HG02571 (cell line): ENCODE measurements at regions not wholly inside any gene's neighbourhood (a gene's known extent, or its start where the extent isn't known, plus 50 kb on each side); places are given as distances from the start of the nearest gene placed in this dataset.
"Not testable (repeated sequence)": the region's sequence is repeated elsewhere in the genome, so short reads cannot be mapped to it uniquely, and the experiment has no call there.

Experiments
- ATAC-seq: cut with Tn5 transposase; IDR thresholded peaks from one replicate; pipeline ENCODE4 v1.9.1; 2021; ENCODE audit warnings: mild to moderate bottlenecking, moderate library complexity; ENCODE audit not compliant: unreplicated experiment

DNA sequence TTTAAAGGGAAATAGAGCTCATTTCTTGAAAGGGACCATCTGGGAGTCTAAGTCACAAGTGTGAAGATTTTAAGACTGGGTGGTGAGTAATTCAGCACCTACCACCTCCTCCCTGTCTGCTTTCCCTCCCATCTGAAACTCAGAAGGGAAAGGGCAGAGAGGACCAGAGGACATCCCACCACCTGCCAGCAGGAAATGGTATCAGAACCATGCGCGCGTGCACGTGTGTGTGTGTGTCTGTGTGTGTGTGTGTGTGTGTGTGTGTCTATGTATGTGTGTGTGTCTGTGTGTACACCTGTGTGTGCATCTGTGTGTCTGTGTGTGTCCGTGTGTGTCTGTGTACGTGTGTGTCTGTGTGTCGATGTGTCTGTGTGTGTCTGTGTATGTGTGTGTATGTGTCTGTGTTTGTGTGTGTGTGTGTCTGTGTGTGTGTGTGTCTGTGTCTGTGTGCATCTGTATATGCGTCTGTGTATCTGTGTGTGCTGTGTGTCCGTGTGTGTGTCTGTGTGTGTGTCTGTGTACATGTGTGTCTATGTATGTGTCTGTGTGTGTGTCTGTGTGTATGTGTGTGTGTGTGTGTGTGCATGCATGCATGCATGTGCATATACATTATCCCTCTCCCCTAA lies 76.8 kb downstream of the ZFP36L2 start:
- no peak for ATAC-seq

DNA sequence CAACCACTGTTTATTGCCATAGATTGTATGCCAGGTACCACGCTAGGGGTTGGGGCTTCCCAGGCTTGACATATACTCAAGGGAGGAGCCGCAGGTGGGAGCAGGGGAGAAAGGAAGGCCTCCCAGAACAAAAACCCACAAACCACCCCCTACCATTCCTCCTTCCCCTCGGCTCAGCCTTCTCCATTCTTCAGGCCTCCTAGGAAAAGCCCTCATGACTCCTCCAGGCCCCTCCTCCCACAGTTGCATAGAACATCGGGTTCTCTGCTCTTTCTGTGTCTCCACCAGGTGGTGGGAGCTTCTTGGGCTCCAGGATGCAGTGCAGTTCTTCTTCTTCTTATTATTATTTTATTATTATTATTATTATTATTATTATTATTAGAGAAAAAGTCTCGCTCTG lies 80.3 kb downstream of the ZFP36L2 start:
- ATAC-seq: no peak

DNA sequence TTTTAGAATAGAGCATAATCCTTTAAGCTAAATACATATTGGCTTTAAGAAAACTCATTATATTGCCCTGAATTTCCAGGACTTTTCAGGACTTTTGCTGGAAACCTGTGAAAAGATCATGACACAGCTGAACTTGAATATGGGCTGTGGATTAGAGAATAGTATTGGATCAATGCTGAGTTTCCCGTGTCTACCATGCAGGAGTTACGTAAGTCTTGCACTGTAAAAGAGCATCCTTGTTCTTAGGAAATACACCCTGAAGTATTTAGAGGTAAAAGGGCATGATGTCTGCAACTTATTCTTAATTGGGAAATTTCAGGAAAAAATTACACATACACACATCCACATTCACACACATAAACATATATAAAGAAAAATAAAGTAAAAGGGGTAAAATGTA lies 82.1 kb downstream of the ZFP36L2 start:
- no peak for ATAC-seq

GRCh38 chr2:43143756-43144155 lies 82.7 kb downstream of the ZFP36L2 start:
- no peak for ATAC-seq

GRCh38 chr2:43142921-43143438 lies 83.4 kb downstream of the ZFP36L2 start:
- ATAC-seq: no peak

GRCh38 chr2:43141636-43142151 lies 84.7 kb downstream of the ZFP36L2 start:
- ATAC-seq: not testable (repeated sequence)

GRCh38 chr2:43139996-43140621 lies 86.3 kb downstream of the ZFP36L2 start:
- no peak for ATAC-seq

GRCh38 chr2:43139501-43139900 lies 86.9 kb downstream of the ZFP36L2 start:
- no peak for ATAC-seq

DNA sequence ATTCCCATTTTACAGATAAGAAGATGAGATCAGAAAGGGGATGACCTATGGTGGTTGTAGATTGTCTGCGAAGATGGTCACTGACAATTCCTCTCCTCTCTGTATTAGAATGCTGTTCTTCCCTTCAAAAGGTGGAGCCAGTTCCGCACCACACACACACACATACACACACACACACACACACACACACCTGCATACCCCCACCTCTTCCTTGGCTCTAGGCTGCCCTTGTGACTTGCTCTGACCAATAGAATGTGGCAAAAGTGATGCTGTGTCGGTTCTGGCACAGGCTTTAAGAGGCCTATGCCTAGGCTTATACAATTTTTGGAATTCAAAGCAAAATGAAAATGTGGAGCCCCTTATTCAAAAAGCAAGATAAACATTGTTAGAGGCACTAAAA lies 88.0 kb downstream of the ZFP36L2 start:
- ATAC-seq: no peak

DNA sequence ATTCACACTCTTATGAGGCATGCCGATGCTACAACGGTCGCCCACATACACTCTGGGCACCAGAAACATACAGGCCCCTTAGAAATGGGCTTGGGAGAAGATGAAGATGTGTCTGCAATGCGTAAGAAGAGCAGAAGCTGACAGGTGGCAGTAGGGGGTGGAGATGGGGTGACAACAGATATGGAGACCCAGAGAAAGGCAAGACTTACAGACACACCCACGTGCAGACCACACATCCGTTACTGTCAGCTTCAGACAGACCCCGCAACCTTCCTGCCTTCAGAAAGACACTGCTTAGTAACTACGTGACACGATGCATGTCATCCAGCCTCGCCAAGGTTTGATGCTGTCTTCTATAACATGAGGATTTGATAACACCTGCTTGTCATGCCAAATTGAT lies 89.5 kb downstream of the ZFP36L2 start:
- no peak for ATAC-seq

DNA sequence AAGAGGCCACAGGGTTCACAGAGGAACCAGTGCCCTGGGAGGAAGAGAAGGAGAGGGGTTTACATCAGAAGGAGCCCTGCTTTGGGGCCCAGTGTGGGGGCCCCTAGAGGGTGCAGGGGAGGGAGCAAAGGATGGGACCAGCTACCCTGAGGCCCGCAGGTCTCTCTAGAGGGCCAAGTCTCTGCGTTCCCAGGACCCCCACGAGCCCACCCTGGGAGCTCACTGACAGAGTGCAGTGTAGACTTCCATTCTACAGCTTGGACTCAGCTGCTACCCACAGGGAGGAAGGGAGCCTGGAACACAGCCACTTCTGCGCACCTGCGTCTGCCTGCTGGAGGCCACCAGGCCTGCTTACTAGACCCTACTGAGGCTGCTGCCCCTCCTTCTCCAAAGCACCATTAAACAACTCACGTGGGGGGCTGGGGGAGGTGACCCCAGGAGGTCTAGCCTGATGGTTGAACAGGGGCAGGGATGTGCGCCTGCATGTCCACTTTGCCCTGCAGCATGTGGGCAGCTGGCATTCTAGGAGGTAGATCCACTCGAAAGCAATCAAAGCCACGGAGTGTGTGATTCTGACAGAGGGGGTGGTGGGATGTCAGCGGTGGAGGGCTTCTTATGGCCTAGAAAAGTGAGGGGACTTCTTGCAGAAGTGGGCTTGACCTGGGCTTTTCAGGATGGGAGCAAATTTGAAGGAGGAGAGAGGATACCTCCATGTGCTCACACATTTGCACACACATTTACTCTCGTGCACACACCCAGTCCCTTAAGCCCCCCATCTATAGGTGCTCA lies 90.2 kb downstream of the ZFP36L2 start:
- no peak for ATAC-seq

- ATAC-seq: no peak
Measured at GRCh38 chr2:43135583-43135982, 90.8 kb downstream of the ZFP36L2 start.

DNA sequence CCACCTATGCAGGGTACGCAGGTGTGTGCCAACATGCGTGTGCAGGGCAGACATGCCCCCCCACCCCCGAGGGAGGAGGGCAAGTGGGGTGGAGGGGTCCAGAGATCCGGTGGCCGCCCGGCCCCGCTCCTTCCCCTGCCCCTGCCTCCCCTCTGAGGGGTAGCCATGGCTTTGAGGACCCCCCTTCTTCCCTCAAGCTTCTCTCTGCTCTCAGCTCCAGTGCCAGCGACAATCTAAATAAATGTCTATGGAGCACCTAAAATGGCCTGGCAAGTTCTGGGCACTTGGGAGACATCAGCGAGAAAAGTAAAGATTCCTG lies 91.9 kb downstream of the ZFP36L2 start:
- ATAC-seq: no peak

GRCh38 chr2:43133708-43134570 lies 92.5 kb downstream of the ZFP36L2 start:
- no peak for ATAC-seq

DNA sequence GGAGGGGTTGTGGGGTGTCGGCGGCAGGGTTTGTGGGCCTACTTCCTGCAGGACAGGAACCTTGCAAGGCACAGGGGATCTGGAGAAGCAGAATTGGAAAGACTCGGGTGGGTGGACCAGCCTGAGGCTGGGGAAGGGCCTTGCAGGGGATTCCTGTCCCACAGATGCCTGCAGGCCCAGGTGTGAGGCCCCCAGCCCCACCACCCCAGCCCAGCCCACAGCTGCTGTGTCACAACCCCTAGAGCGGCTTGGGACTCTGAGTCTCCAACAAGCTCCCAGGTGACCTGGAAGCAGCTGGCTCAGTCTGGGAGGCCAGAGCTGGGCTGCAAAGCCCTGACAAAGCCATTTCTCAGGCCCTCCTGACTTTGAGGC lies 93.1 kb downstream of the ZFP36L2 start:
- no peak for ATAC-seq

DNA sequence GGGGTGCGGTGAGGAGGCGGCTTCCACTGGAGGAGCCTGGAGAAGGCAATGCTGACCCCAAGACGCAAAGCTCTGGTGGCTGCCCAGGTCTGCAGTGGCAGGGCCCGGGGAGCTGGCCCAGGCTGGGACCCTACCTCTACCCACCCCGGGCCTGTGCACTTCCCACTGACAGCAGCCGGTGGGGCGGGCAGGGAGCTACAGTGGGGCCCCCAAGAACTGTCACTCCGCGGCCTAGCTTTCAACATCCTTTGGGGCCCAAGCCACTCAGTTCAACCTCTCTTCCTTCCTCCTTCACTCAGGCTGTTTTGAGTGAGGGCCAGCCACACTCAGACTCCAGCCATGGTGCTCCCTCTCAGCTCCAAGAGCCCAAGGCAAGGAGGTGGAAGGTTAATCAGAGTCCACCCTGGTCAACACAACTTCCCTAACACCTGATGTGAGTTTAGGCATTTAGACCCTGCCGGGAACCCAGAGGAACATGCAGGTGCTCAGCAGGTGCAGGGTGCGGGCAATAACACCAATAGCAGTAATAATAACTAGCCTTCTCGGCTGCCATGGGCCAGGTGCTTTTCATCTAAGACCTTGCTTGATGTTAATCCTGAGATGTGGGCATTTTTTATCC lies 93.6 kb downstream of the ZFP36L2 start:
- ATAC-seq: no peak

DNA sequence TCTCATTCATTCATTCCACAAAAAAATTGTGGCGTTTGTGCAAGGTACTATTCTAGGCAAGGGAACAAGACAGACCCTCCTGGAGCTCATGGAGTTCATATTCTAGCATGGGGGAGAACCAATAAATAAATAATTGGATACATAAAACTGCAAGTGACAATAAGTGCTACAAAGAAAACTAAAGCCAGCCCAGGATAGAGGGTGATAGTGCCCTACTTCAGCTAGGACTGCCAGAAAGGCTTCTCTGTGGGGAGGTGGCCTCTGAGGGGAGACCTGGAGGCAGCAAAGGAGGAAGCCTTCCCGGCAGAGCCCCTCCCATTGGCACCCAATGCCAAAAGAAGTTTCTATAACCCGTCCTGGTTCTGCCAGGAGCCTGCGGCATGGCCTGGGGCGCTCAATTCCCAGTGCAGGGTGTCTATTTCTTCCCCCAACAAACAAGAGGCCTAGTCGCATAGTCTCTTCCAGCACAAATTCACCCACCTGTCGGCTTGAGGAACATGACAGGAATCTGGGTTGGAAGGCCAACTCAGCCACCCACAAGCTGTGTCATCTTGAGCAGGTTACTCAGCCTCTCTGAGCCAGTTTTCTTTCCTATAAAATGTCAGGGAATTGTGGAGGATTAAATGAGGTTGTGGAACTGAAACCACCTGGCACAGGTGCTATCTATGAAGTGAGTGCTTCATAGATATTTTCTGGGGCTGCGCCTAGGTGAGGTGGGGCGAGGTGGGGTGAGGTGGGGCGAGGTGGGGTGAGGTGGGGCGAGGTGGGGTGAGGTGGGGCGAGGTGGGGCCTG lies 94.3 kb downstream of the ZFP36L2 start:
- no peak for ATAC-seq

- ATAC-seq: no peak
Measured at GRCh38 chr2:43131051-43131889, 95.1 kb downstream of the ZFP36L2 start.

- no peak for ATAC-seq
Measured at GRCh38 chr2:43130548-43130875, 95.9 kb downstream of the ZFP36L2 start.
